Dendritic cell treated with granulocyte-macrophage colony-stimulating factor and Interleukin-4, amounts not matched to agents 40 ng/mL and 50 ng/mL, for 4 days (primary cell): ENCODE measurements at regions not wholly inside any gene's neighbourhood (a gene's known extent, or its start where the extent isn't known, plus 50 kb on each side); places are given as distances from the start of the nearest gene placed in this dataset.

Experiments
- H3K27ac Mint-ChIP-seq: one replicate; pipeline ENCODE4 v1.8.0; 2022; ENCODE audit warnings: mild to moderate bottlenecking, mixed read lengths
- H3K27me3 Mint-ChIP-seq: one replicate; pipeline ENCODE4 v1.8.0; 2022; ENCODE audit warnings: mild to moderate bottlenecking, mixed read lengths
- H3K36me3 Mint-ChIP-seq: one replicate; pipeline ENCODE4 v1.8.0; 2022; ENCODE audit warnings: low read depth, mixed read lengths
- H3K4me1 Mint-ChIP-seq: one replicate; pipeline ENCODE4 v1.8.0; 2022; ENCODE audit warnings: low read depth, mixed read lengths
- H3K4me3 Mint-ChIP-seq: one replicate; pipeline ENCODE4 v1.8.0; 2022; ENCODE audit warnings: mild to moderate bottlenecking, moderate library complexity, mixed read lengths
- H3K9me3 Mint-ChIP-seq: one replicate; pipeline ENCODE4 v1.8.0; 2022; ENCODE audit warnings: mixed read lengths
- intact Hi-C: fragments of 100-400 bp; cut with micrococcal nuclease; formaldehyde crosslinking; loops from one replicate; pipeline ENCODE4 v1.15.0; 2022

DNA sequence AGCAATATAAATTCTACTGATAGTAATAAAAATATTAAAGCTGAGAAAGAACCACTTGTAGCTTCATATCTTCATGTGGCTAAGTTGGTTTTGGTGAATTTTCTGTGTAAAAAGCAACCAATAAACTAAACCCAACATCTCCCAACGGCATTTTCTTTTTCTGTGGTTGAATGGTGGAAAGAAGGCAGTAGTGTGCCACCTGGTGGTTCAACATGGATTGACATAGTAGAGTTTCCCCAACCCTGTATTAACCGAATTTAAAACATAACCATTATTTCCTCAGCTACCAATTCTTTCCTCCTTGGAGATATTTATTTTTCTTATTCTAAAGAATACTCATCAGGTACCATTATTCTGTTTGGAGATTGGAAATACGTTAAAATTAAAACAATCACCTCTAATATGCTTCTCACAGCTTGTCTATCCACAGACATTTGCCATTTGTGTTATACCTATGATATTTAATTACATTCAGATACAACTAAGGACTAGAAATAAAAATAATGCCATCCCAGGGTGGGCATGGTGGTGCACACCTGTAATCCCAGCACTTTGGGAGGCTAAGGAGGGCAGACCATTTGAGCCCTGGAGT, 117.1 kb upstream of the EEF1E1 start:
- H3K9me3 Mint-ChIP-seq, result no peaks in the 10 kb centered on the region
- no peak overlapping the region for H3K27ac Mint-ChIP-seq
- no peaks in the 10 kb centered on the region for H3K4me1 Mint-ChIP-seq
- no peak overlapping the region for H3K4me3 Mint-ChIP-seq
- intact Hi-C loops, result loop anchor here (1.0 to 5.0 kb wide), 2 partner anchors 88 to 497 kb away; no protein-coding TSS in a partner anchor
- no peaks in the 10 kb centered on the region for H3K36me3 Mint-ChIP-seq
- peaks cover 4% of the 10 kb centered on the region for H3K27me3 Mint-ChIP-seq

DNA sequence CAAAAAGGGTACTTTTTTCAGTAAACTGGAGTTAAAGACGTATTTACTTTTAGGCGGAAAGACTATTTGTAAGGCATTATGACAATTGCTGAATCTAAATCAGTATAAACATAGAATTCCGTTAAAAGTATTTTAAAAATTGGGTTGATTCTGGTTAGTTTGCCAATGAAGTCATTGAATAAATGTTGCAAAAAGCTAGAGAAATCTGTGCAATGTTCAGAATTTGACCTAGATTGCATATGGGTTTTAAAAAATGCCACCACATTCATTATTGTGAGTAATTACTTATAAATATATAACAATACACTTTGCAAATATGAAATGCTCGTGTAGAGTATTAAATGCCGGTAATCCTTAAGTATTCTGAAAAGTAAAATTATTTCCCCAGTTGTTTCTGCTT, 116.5 kb upstream of the EEF1E1 start:
- Mint-ChIP-seq H3K9me3 (no peaks in the 10 kb centered on the region), H3K27ac (no peak overlapping the region), H3K36me3 (no peaks in the 10 kb centered on the region), H3K27me3 (peaks cover 4% of the 10 kb centered on the region), H3K4me1 (no peaks in the 10 kb centered on the region), H3K4me3 (no peak overlapping the region)
- intact Hi-C loops, result loop anchor here (1.0 to 5.0 kb wide), 2 partner anchors 88 to 497 kb away; no protein-coding TSS in a partner anchor

DNA sequence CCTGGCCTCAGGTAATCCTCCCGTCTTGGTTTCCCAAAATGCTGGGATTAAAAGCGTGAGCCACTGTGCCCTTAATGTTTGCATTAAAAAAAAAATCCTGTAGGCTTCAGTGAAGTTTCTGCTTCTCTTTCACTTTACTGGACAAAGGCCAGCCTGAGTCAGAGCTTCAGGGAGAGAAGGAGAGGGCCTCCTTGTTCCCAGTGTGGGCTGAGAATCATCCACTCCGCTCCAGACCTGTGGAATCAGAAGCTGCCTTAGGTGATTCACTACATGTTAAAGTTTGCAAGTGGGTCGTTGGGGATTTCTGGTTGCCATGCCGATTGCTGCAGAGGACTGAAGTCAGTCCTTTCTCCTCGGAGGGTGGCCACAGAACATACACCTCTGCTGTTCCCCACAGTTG, 113.3 kb upstream of the EEF1E1 start:
- no peak overlapping the region for H3K27ac Mint-ChIP-seq
- no peak overlapping the region for H3K4me3 Mint-ChIP-seq
- no peaks in the 10 kb centered on the region for H3K36me3 Mint-ChIP-seq
- peaks cover 4% of the 10 kb centered on the region for H3K27me3 Mint-ChIP-seq
- no peaks in the 10 kb centered on the region for H3K9me3 Mint-ChIP-seq
- no peaks in the 10 kb centered on the region for H3K4me1 Mint-ChIP-seq
- intact Hi-C loops, result loop anchor here (5.0 kb wide), 1 partner anchor 493 kb away; no protein-coding TSS in a partner anchor

DNA sequence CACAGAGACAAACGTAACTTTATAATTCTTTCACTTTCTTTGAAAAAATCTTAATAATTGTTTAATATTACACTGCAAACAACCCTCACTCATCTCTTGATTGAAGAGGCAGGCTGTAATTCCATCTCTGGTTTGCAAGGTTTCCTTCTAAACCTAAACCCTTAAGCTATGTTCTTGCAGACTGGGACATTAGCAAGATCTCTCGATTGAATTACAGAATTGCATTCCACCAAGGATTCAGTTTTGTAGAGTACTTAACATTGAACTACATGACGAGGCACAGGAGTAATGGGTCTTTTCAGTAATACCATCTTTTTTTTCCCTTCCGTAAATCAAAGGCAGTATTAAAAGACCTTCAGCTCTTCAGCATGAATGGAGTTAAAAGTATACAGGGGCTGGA, 111.6 kb upstream of the EEF1E1 start:
- Mint-ChIP-seq H3K4me1 (no peaks in the 10 kb centered on the region), H3K27me3 (peaks cover 4% of the 10 kb centered on the region), H3K27ac (no peak overlapping the region), H3K36me3 (no peaks in the 10 kb centered on the region), H3K4me3 (no peak overlapping the region), H3K9me3 (no peaks in the 10 kb centered on the region)
- intact Hi-C loops, result no loop called here

DNA sequence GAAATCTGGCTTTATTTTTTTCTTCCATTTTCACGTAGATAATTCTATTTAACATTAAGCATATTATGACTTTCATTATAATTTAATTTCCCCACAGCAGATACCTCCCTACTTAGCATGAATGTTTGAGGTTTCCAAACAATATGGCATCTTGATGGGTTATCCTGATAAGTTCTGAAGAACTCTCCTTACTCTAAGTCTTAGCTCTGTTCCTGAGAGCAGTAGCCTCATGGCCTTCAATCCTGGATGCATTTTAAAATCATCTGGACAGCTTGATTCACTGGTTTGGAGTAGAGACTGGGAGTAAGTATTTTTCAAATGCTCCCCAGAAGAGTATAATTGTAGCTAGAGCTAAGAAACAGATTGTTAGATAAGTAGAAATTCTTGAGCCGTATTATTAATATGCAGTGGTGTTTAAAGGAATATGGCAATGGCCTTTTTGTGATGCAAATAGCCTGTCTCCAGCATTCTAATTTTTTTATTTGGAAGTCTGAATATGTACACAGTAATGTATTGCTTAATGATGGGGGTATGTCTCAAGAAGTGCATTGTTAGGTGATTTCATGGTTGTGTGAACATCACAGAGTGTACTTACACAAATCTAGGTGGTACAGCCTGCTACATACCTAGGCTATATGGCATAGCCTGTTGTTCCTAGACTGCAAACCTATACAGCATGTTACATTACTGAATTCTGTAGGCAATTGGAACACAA, 110.5 kb upstream of the EEF1E1 start:
- intact Hi-C loops, result no loop called here
- H3K27me3 Mint-ChIP-seq, result peaks cover 4% of the 10 kb centered on the region

DNA sequence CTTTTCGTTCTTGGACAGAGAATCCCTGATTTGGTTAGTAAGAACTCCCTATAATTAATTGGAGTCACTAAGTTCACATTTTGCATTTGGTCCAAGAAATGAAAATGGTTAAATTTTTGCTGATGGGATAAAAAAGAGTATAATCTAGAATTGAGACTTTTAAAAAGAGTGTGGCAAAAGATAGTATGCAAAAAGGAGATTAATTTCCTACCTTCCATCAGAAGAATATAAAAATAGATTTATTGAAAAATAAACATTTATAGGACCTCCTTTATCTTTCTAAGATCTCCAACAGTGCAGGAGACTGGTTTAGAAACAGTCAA, 105.5 kb upstream of the EEF1E1 start:
- Mint-ChIP-seq H3K27me3 (peaks cover 3% of the 10 kb centered on the region), H3K4me3 (no peak overlapping the region), H3K9me3 (no peaks in the 10 kb centered on the region), H3K36me3 (no peaks in the 10 kb centered on the region), H3K4me1 (no peaks in the 10 kb centered on the region), H3K27ac (no peak overlapping the region)
- intact Hi-C loops, result no loop called here

More for the DNA sequence above, 110.5 kb upstream of the EEF1E1 start:
- Mint-ChIP-seq H3K4me1 (no peaks in the 10 kb centered on the region), H3K36me3 (no peaks in the 10 kb centered on the region), H3K4me3 (no peak overlapping the region), H3K9me3 (no peaks in the 10 kb centered on the region), H3K27ac (no peak overlapping the region)

DNA sequence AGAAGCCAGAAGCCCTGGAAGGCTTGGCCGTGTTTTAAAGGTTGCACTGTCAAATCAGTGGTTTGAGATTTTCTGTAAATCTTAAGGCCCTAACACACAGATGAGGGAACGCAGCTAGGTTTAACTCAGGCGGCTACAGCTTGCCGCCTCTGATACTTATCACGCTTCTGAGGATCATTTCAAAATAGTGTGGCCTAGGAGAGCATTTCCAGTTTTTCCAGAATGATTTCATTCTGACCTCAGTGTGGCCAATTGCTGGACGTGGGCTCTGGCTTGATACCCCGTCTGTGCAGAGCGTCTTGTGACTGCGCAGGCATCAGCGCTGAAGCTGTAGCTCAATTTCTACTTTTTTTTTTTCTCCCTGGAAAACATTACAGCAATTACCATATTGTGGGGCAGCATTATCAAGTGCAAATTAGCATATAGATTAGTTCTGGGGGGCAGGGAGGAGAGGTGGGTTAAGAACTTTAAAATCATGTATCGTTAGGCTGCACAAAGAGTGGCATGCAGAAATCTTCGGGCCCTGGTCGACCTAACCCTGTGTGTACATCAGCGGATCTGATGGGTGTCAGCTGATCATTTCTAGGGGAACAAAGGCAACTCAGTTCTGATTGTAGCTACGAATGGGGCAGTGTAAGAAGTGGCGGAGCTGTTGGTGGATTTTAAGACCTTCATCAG, 105.0 kb upstream of the EEF1E1 start:
- Mint-ChIP-seq H3K36me3 (no peaks in the 10 kb centered on the region), H3K4me1 (no peaks in the 10 kb centered on the region), H3K27ac (no peak overlapping the region), H3K4me3 (no peak overlapping the region), H3K9me3 (no peaks in the 10 kb centered on the region), H3K27me3 (peaks cover 3% of the 10 kb centered on the region)
- intact Hi-C loops, result no loop called here

DNA sequence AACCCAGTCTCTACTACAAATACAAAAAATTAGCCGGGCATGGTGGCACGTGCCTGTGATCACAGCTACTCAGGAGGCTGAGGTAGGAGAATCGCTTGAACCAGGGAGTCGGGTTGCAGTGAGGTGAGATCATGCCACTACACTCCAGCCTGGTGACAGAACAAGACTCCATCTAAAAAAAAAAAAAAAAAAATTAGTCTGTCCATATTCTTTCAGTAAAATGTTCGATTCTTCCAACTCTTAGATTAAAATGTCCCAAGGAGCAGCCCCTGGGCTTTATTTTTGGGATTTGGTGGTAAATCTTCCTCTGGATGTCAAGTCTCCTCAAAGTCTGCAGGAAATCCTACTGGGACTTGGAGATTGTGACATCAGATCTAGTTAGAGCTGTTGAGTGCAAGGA, 101.0 kb upstream of the EEF1E1 start:
- H3K4me1 Mint-ChIP-seq, result no peaks in the 10 kb centered on the region
- intact Hi-C loops, result no loop called here
- no peaks in the 10 kb centered on the region for H3K36me3 Mint-ChIP-seq
- H3K4me3 Mint-ChIP-seq, result no peak overlapping the region
- peaks cover 8% of the 10 kb centered on the region for H3K27me3 Mint-ChIP-seq
- no peaks in the 10 kb centered on the region for H3K9me3 Mint-ChIP-seq
- no peak overlapping the region for H3K27ac Mint-ChIP-seq

DNA sequence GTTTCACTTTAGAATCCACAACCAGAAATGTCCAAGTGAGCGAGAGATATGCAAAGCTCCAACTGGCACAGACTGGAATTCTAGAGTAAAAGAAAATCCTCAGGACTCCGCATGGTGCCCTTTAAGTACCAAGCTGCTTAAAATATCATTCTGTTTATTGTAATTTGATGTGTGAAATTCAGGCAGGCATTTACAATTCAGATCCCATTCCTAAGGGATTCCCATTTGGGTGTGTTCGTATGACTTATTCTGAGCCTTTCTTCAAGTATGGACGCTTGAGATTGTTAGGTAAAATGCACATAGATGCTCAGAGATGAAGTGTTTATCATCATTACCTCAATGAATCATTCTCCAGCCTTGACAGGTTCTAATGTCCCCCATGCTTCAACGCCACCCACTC, 99.3 kb upstream of the EEF1E1 start:
- H3K4me1 Mint-ChIP-seq, result no peaks in the 10 kb centered on the region
- no peaks in the 10 kb centered on the region for H3K9me3 Mint-ChIP-seq
- no peak overlapping the region for H3K4me3 Mint-ChIP-seq
- peaks cover 8% of the 10 kb centered on the region for H3K27me3 Mint-ChIP-seq
- H3K27ac Mint-ChIP-seq, result no peak overlapping the region
- no peaks in the 10 kb centered on the region for H3K36me3 Mint-ChIP-seq
- intact Hi-C loops, result no loop called here

DNA sequence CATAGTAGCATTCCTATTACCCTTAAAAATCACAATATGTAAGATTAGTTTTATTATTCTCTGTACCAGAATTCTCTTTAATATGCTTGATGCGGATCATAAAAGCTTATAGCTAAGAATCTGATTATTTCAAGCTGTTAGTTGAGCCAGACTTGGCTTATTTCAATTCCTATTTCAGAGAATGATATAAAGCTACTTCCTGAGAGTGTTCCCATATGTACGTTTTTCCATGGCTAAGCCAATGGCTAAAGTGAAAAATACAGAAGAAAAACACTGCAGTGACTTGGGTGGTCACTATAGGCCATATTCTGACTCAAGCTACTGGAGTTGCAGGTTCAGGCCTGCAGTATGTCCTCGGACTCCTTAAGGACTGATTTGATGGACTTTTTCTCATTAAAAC, 97.9 kb upstream of the EEF1E1 start:
- no peak overlapping the region for H3K4me3 Mint-ChIP-seq

DNA sequence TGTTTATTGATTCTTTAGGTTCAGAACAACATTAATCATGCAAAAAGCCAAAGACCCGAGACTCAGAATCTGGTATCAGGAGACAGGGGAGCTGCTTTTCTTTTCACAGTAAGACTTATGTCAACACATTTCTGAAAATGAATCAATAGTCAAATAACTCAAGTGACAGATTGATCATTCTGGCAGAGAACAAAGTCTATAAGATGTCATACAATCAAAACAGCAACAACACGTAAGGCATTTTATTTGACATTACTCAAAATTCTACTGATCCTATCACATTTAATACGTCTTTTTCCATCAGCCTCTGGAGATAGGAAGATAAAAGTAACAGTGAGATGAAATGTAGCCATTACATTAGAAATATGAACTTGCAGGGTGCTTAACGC, 93.4 kb upstream of the EEF1E1 start:
- Mint-ChIP-seq H3K36me3 (no peaks in the 10 kb centered on the region), H3K9me3 (no peaks in the 10 kb centered on the region)

More for the DNA sequence above, 97.9 kb upstream of the EEF1E1 start:
- Mint-ChIP-seq H3K4me1 (no peaks in the 10 kb centered on the region), H3K9me3 (no peaks in the 10 kb centered on the region), H3K36me3 (no peaks in the 10 kb centered on the region), H3K27me3 (peaks cover 5% of the 10 kb centered on the region), H3K27ac (no peak overlapping the region)
- intact Hi-C loops, result no loop called here

DNA sequence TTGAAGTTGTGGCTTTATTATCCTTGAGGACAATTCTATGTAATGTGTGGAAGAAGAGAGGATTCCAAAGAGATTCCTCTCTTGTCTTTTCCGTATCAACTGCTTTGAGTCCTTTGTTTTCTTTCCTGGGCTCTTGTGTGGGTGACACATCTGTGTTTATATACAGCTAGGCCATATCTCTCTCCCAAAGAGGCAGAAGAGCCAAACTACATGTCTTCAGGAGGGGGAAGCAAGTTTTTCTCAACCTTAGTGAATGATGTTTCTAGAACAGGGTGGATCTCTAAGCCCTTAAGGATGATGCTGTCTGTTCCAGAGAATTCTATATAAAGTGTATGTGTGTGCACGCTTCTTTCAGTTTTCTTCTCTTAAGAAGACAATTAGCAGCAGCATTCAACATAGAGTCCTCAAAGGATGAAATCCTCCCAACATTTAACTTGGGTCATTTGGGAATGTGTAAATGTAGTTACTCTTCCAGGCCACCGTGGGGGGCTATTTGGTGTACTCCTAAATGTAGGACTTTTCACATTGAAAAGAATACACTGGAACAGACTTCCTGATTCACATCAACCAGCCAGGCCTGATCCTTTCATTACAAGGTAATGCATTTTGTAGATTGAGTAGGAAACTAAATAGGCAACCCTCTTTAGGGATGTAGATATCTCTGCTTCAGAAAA, 92.8 kb upstream of the EEF1E1 start:
- Mint-ChIP-seq H3K27ac (no peak overlapping the region), H3K27me3 (no peaks in the 10 kb centered on the region), H3K9me3 (no peaks in the 10 kb centered on the region), H3K4me3 (no peak overlapping the region), H3K36me3 (no peaks in the 10 kb centered on the region), H3K4me1 (no peaks in the 10 kb centered on the region)
- intact Hi-C loops, result no loop called here

More for the DNA sequence above, 93.4 kb upstream of the EEF1E1 start:
- H3K27me3 Mint-ChIP-seq, result no peaks in the 10 kb centered on the region
- no peak overlapping the region for H3K27ac Mint-ChIP-seq
- intact Hi-C loops, result no loop called here
- H3K4me1 Mint-ChIP-seq, result no peaks in the 10 kb centered on the region
- H3K4me3 Mint-ChIP-seq, result no peak overlapping the region

DNA sequence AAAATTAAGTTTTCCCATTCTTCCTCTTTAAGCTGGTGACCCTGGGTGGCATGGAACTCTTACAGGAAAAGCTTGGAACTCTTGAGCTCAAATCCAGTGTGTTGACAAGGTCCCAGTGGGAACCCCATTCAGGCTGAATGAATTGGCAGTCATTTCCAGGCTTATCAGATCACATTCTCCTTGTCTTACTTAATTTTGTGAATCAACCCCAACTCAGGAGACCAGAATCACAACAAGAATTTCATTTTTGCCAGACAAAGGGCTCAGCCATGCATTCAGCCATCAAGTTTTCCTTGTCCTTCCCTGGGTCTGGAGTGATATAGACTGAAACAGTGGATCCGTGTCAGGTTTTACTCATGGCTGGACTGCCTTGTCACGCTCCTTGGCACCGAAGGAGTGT, 92.1 kb upstream of the EEF1E1 start:
- H3K27me3 Mint-ChIP-seq, result no peaks in the 10 kb centered on the region
- H3K36me3 Mint-ChIP-seq, result no peaks in the 10 kb centered on the region
- no peak overlapping the region for H3K4me3 Mint-ChIP-seq
- no peaks in the 10 kb centered on the region for H3K4me1 Mint-ChIP-seq
- intact Hi-C loops, result no loop called here
- H3K27ac Mint-ChIP-seq, result no peak overlapping the region
- no peaks in the 10 kb centered on the region for H3K9me3 Mint-ChIP-seq

DNA sequence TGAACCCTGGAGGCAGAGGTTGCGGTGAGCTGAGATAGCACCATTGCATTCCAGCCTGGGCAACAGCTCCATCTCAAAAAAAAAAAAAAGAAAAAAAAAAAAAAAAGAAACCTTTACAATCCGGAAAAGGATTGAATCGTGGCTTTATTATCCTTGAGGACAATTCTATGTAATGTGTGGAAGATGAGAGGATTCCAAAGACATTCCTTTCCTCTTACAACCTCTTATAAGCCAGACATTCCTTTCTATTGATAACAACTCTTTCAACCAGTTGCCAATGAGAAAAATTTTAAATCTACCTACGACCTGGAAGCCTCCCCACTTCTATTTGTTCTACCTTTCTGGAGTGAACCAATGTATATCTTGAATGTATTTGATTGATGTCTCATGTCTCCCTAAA, 91.2 kb upstream of the EEF1E1 start:
- Mint-ChIP-seq H3K9me3 (no peaks in the 10 kb centered on the region), H3K27ac (no peak overlapping the region), H3K36me3 (no peaks in the 10 kb centered on the region), H3K4me1 (no peaks in the 10 kb centered on the region), H3K27me3 (no peaks in the 10 kb centered on the region), H3K4me3 (no peak overlapping the region)
- intact Hi-C loops, result no loop called here
